ENCODE measurements at regions not wholly inside any gene's neighbourhood (a gene's known extent, or its start where the extent isn't known, plus 50 kb on each side); places are given as distances from the start of the nearest gene placed in this dataset.

DNA sequence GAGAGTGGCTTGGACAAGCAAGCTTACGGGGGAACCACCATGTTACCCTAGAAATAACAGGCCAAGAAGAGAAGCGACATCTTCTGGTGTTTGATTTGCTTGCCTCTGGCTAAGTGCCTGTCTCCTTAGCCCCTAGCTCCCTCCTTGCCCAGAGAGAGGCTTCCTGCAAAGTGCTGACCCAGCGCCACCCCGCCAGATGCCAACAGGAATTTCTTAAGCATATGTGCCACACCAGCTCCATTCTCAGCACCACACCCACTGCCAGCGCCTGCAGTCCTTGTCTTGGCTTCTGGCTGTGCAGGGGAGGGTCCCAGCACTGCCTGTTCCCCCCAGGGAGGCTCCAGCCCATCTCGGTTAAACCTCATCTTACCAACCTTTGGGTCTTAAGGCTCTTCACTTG, 74.2 kb upstream of the NCOR2 start:
- peaks cover 0 to 2% of the 10 kb centered on the region in 2 experiments; a peak in 2 of 4 replicates for H3K27me3 ChIP-seq (replicated peaks in 1 of 2; ENCODE audit: control insufficient read depth in 2 of 2, insufficient read depth in 2 of 2, low read length in 1 of 2)
- H3K4me2 ChIP-seq (ENCODE audit: control insufficient read depth, insufficient read depth), result no peak overlapping the region
- no peak for TF ChIP-seq PKNOX1 (IDR thresholded peaks at IDR 0.05)
- TF ChIP-seq ZNF217 (IDR thresholded peaks at IDR 0.05), result no peak
- no peak for TF ChIP-seq GABPA (IDR thresholded peaks at IDR 0.05; ENCODE audit: low read depth)
- no peak for TF ChIP-seq IRF4 (IDR thresholded peaks at IDR 0.05; ENCODE audit: low read depth, low read length)
- no peak for TF ChIP-seq NRF1 (conservative IDR thresholded peaks at IDR 0.05; ENCODE audit: low read depth, low read length)
- TF ChIP-seq NFXL1 (IDR thresholded peaks at IDR 0.05; ENCODE audit: borderline replicate concordance), result no peak
- no peak for TF ChIP-seq YBX1 (IDR thresholded peaks at IDR 0.05)
- no peak for TF ChIP-seq ZBTB40 (IDR thresholded peaks at IDR 0.05; ENCODE audit: borderline replicate concordance)
- no peak for TF ChIP-seq CEBPB (IDR thresholded peaks at IDR 0.05; ENCODE audit: borderline replicate concordance in 1 of 2, low read depth in 2 of 2, low read length in 2 of 2)
- TF ChIP-seq RELB (IDR thresholded peaks at IDR 0.05; ENCODE audit: low read depth), result no peak
- TF ChIP-seq EZH2 (IDR thresholded peaks at IDR 0.05; ENCODE audit: borderline replicate concordance, control insufficient read depth, low read depth, low read length), result no peak
- no TSS peak for BruUV-seq (replicated peaks)
- CTCF ChIA-PET, result interaction anchor here (1.1 to 1.7 kb wide), 2 partner anchors 125 to 130 kb away, joined by 3 to 6 read pairs; no protein-coding TSS in a partner anchor
- ATAC-seq (no peak), DNase-seq (ENCODE audit: low read depth, low spot score) (no peak), FAIRE-seq (no peak)
- no peak overlapping the region for H2AFZ ChIP-seq (ENCODE audit: control insufficient read depth, low read depth, low read length)
- no peaks in the 10 kb centered on the region for H4K20me1 ChIP-seq (ENCODE audit: control insufficient read depth, insufficient read depth)
- POLR2A ChIA-PET, result no interaction called here
- no peaks in the 10 kb centered on the region for H3K79me2 ChIP-seq (ENCODE audit: control insufficient read depth, insufficient read depth, low read length)
- H3K9me3 ChIP-seq (replicated peaks; ENCODE audit: control insufficient read depth, insufficient read depth, low read length), result no peaks in the 10 kb centered on the region; the same call in 2 of the 3 replicates
- H3K27ac ChIP-seq (ENCODE audit: control insufficient read depth, insufficient read depth), result no peak overlapping the region
- RAD21 ChIA-PET (ENCODE audit: unreplicated experiment), result no interaction called here
- no peak overlapping the region for H3K4me3 ChIP-seq
- 43% methylated on average over 6 of the region's 6 CpGs for WGBS (ENCODE audit: insufficient coverage, insufficient replicate concordance, low lambda C conversion rate, missing lambda C conversion rate)
- intact Hi-C loops (cut with micrococcal nuclease; ENCODE audit: unreplicated experiment), result no loop called here
- SMC1A ChIA-PET (ENCODE audit: uncharacterized antibody, unreplicated experiment), result no interaction called here
- no peak overlapping the region for H3K9ac ChIP-seq (ENCODE audit: control insufficient read depth, insufficient read depth, low read length)
- H3K4me1 ChIP-seq (ENCODE audit: control insufficient read depth, insufficient read depth, low read length), result peaks cover 2% of the 10 kb centered on the region; the same call in 1 of the 2 replicates
- H3K36me3 ChIP-seq (ENCODE audit: control insufficient read depth in 2 of 2, insufficient read depth in 2 of 2, low read length in 1 of 2), result no peaks in the 10 kb centered on the region
- in situ Hi-C loops (cut with MboI), result no loop called here
